IMR-90 (cell line): ENCODE measurements at regions not wholly inside any gene's neighbourhood (a gene's known extent, or its start where the extent isn't known, plus 50 kb on each side); places are given as distances from the start of the nearest gene placed in this dataset.

Experiments
- CHD1 ChIP-seq: IDR thresholded peaks from 2 replicates; pipeline ENCODE4 v1.6.1; 2012; ENCODE audit warnings: low read depth, low read length, improper control_type of control experiment
- FOS ChIP-seq: fragments of 150-350 bp; IDR thresholded peaks from 2 replicates; pipeline ENCODE4 v1.6.1; 2016; ENCODE audit warnings: low read depth, low read length
- MXI1 ChIP-seq: IDR thresholded peaks from 2 replicates; pipeline ENCODE4 v1.6.1; 2012; ENCODE audit warnings: low read depth, mild to moderate bottlenecking, low read length, moderate library complexity, borderline replicate concordance
- POLR2A ChIP-seq: IDR thresholded peaks from 2 replicates; pipeline ENCODE4 v1.6.1; 2012; ENCODE audit warnings: mild to moderate bottlenecking, low read depth, low read length
- RFX5 ChIP-seq: IDR thresholded peaks from 2 replicates; pipeline ENCODE4 v1.8.0; 2012; ENCODE audit warnings: low read depth, mild to moderate bottlenecking, low read length, moderate library complexity
- SMC3 ChIP-seq: fragments of 150-350 bp; IDR thresholded peaks from 2 replicates; pipeline ENCODE4 v1.6.1; 2016; ENCODE audit warnings: low read depth, mild to moderate bottlenecking, antibody characterized with exemption, low read length, moderate library complexity
- TF ChIP-seq, protein P1 (sequence below): conservative IDR thresholded peaks from 2 replicates; pipeline ENCODE4 v1.5.1; 2012; ENCODE audit warnings: mild to moderate bottlenecking, low read depth, low read length, improper control_type of control experiment
- TF ChIP-seq, protein P2 (sequence below): fragments of 150-350 bp; IDR thresholded peaks from 2 replicates; pipeline ENCODE4 v1.6.1; 2017; ENCODE audit warnings: mild to moderate bottlenecking, antibody characterized with exemption, low read length, low read depth

DNA sequence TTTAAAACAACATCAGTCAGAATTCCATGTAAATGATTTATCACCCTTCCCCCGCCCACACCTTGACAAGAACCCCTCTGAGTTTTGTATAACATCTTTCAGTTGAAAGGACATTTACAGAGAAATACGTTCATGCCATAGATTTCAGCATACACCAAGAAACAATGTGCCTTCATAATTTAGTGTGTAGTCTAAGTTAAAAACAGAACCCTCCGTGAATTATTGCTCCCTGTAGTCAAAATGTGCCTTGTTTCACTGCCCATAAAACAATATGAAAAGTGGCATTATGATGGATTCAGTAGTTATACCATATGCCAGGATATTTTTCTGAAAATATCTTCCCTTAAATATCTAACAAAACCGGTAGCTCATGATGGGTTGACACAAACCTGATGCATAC is 953.9 kb downstream of the GBE1 start:
- no peak for TF ChIP-seq POLR2A
- TF ChIP-seq, protein P1, sequence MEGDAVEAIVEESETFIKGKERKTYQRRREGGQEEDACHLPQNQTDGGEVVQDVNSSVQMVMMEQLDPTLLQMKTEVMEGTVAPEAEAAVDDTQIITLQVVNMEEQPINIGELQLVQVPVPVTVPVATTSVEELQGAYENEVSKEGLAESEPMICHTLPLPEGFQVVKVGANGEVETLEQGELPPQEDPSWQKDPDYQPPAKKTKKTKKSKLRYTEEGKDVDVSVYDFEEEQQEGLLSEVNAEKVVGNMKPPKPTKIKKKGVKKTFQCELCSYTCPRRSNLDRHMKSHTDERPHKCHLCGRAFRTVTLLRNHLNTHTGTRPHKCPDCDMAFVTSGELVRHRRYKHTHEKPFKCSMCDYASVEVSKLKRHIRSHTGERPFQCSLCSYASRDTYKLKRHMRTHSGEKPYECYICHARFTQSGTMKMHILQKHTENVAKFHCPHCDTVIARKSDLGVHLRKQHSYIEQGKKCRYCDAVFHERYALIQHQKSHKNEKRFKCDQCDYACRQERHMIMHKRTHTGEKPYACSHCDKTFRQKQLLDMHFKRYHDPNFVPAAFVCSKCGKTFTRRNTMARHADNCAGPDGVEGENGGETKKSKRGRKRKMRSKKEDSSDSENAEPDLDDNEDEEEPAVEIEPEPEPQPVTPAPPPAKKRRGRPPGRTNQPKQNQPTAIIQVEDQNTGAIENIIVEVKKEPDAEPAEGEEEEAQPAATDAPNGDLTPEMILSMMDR: no peak
- TF ChIP-seq FOS: no peak
- TF ChIP-seq, protein P2, sequence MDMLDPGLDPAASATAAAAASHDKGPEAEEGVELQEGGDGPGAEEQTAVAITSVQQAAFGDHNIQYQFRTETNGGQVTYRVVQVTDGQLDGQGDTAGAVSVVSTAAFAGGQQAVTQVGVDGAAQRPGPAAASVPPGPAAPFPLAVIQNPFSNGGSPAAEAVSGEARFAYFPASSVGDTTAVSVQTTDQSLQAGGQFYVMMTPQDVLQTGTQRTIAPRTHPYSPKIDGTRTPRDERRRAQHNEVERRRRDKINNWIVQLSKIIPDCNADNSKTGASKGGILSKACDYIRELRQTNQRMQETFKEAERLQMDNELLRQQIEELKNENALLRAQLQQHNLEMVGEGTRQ: no peak
- no peak for TF ChIP-seq SMC3
- no peak for TF ChIP-seq MXI1
- TF ChIP-seq RFX5: no peak
- no peak for TF ChIP-seq CHD1
